D721Med (cell line): ENCODE measurements at regions not wholly inside any gene's neighbourhood (a gene's known extent, or its start where the extent isn't known, plus 50 kb on each side); places are given as distances from the start of the nearest gene placed in this dataset.

Experiments
- DNase-seq: peaks from one replicate; pipeline ENCODE4 v3.0.0; 2011; ENCODE audit warnings: low spot score; ENCODE audit not compliant: insufficient read length
- FAIRE-seq: peaks from 2 replicates; lab custom pipeline; 2011; peaks lifted over from hg19 to GRCh38; lab: Jason Lieb, UNC
- CTCF ChIP-seq: IDR thresholded peaks from 2 replicates; pipeline ENCODE4 v1.5.1; 2012; ENCODE audit warnings: mild to moderate bottlenecking, control low read depth; ENCODE audit not compliant: insufficient read depth; ENCODE audit errors: missing control alignments

GRCh38 chr2:167833294-167833693 is 414.1 kb downstream of the STK39 start:
- peak; percentile 21 for FAIRE-seq

GRCh38 chr2:167832868-167833287 is 414.5 kb downstream of the STK39 start:
- DNase-seq (no peak), FAIRE-seq (no peak)
- no peak for TF ChIP-seq CTCF

More at GRCh38 chr2:167833294-167833693, 414.1 kb downstream of the STK39 start:
- no peak for TF ChIP-seq CTCF
- no peak for DNase-seq

- no peak for TF ChIP-seq CTCF
- no peak for FAIRE-seq
- DNase-seq, result no peak
Measured at GRCh38 chr2:167827352-167828097, 419.9 kb downstream of the STK39 start.

- FAIRE-seq, result no peak
- no peak for TF ChIP-seq CTCF
- no peak for DNase-seq
Measured at GRCh38 chr2:167826906-167827305, 420.5 kb downstream of the STK39 start.

GRCh38 chr2:167825664-167826063 is 421.7 kb downstream of the STK39 start:
- DNase-seq (no peak), FAIRE-seq (no peak)
- TF ChIP-seq CTCF, result no peak

GRCh38 chr2:167822690-167823465 is 424.5 kb downstream of the STK39 start:
- no peak for DNase-seq
- no peak for TF ChIP-seq CTCF

More at GRCh38 chr2:167822690-167823465, 424.5 kb downstream of the STK39 start:
- no peak for FAIRE-seq
